Activated T-cell treated with anti-CD3 and anti-CD28 coated beads, Interleukin-2, amount 50 U/mL, for 1 hour (primary cell): ENCODE measurements at regions not wholly inside any gene's neighbourhood (a gene's known extent, or its start where the extent isn't known, plus 50 kb on each side); places are given as distances from the start of the nearest gene placed in this dataset.

Experiments
- DNase-seq: peaks from one replicate; pipeline ENCODE4 v3.0.0-alpha.2; 2020

- no peak for DNase-seq
Observed at GRCh38 chr1:13976485-13976884, 276.5 kb downstream of the PRDM2 start.

- DNase-seq = no peak
Observed at GRCh38 chr1:13981142-13981541, 281.2 kb downstream of the PRDM2 start.

GRCh38 chr1:13983393-13983792 lies 283.4 kb downstream of the PRDM2 start:
- DNase-seq = no peak

- DNase-seq = no peak
Observed at GRCh38 chr1:13990939-13991338, 291.0 kb downstream of the PRDM2 start.

GRCh38 chr1:13992489-13993285 lies 292.7 kb downstream of the PRDM2 start:
- DNase-seq = no peak

- DNase-seq = no peak
Observed at GRCh38 chr1:13994386-13994785, 294.4 kb downstream of the PRDM2 start.

GRCh38 chr1:13996334-13996733 lies 296.3 kb downstream of the PRDM2 start:
- DNase-seq = no peak

- DNase-seq = no peak
Observed at GRCh38 chr1:14003552-14003951, 303.6 kb downstream of the PRDM2 start.

- DNase-seq = no peak
Observed at GRCh38 chr1:14009582-14009981, 309.6 kb downstream of the PRDM2 start.

GRCh38 chr1:14010476-14010875 lies 310.5 kb downstream of the PRDM2 start:
- no peak for DNase-seq

- no peak for DNase-seq
Observed at GRCh38 chr1:14011132-14011531, 311.1 kb downstream of the PRDM2 start.

GRCh38 chr1:14011888-14012287 lies 311.9 kb downstream of the PRDM2 start:
- DNase-seq = no peak

GRCh38 chr1:14014929-14015328 lies 314.9 kb downstream of the PRDM2 start:
- DNase-seq = no peak

- no peak for DNase-seq
Observed at GRCh38 chr1:14015917-14016316, 315.9 kb downstream of the PRDM2 start.

- no peak for DNase-seq
Observed at GRCh38 chr1:14017531-14017961, 317.6 kb downstream of the PRDM2 start.

- DNase-seq = no peak
Observed at GRCh38 chr1:14019461-14019860, 319.5 kb downstream of the PRDM2 start.

GRCh38 chr1:14020006-14020405 lies 320.0 kb downstream of the PRDM2 start:
- DNase-seq = no peak

- DNase-seq = no peak
Observed at GRCh38 chr1:14027099-14027498, 327.1 kb downstream of the PRDM2 start.

- no peak for DNase-seq
Observed at GRCh38 chr1:14031461-14031860, 331.5 kb downstream of the PRDM2 start.

- DNase-seq = no peak
Observed at GRCh38 chr1:14034506-14034905, 334.5 kb downstream of the PRDM2 start.

- no peak for DNase-seq
Observed at GRCh38 chr1:14037101-14037847, 337.3 kb downstream of the PRDM2 start.

- DNase-seq = no peak
Observed at GRCh38 chr1:14039582-14040430, 339.8 kb downstream of the PRDM2 start.

- DNase-seq = no peak
Observed at GRCh38 chr1:14049965-14050364, 350.0 kb downstream of the PRDM2 start.
